Spleen (tissue), 11 donors: ENCODE measurements at regions not wholly inside any gene's neighbourhood (a gene's known extent, or its start where the extent isn't known, plus 50 kb on each side); places are given as distances from the start of the nearest gene placed in this dataset.

Source experiments
- DNase-seq: peaks from one replicate; pipeline ENCODE4 v3.0.0-alpha.2; 2020
- H3K27ac ChIP-seq, 8 donors: fragments of 200-600 bp; sonication (generic) in 7 of 8; 1 replicate in 4 of 8; 2 replicates in 4 of 8; pipeline versions ENCODE4 v1.5.0 to v1.8.0; 2016 to 2021; ENCODE audit warnings: inconsistent platforms in 4 of 8, mild to moderate bottlenecking in 4 of 8, moderate library complexity in 1 of 8
- H3K27me3 ChIP-seq, 7 donors: fragments of 200-600 bp; sonication (generic) in 6 of 7; replicated peaks in 1 of 7; 1 replicate in 4 of 7; 2 replicates in 3 of 7; pipeline versions ENCODE4 v1.5.0 to v1.8.0; 2016 to 2021; ENCODE audit warnings: inconsistent platforms in 3 of 7, mild to moderate bottlenecking in 1 of 7
- H3K36me3 ChIP-seq, 6 donors: fragments of 200-600 bp; sonication (generic) in 5 of 6; 1 replicate in 4 of 6; 2 replicates in 2 of 6; pipeline versions ENCODE4 v1.5.0 to v1.8.0; 2016 to 2021; ENCODE audit warnings: inconsistent platforms in 2 of 6
- H3K4me1 ChIP-seq, 6 donors: fragments of 200-600 bp; sonication (generic) in 5 of 6; 1 replicate in 3 of 6; 2 replicates in 3 of 6; pipeline versions ENCODE4 v1.5.0 to v1.8.0; 2016 to 2021; ENCODE audit warnings: inconsistent platforms in 3 of 6
- H3K4me3 ChIP-seq, 8 donors: fragments of 200-600 bp; sonication (generic) in 7 of 8; 1 replicate in 4 of 8; 2 replicates in 4 of 8; pipeline versions ENCODE4 v1.5.0 to v1.8.0; 2016 to 2021; ENCODE audit warnings: inconsistent platforms in 4 of 8, mild to moderate bottlenecking in 4 of 8, moderate library complexity in 2 of 8
- H3K9me3 ChIP-seq, 8 donors: fragments of 200-600 bp; sonication (generic) in 7 of 8; 1 replicate in 4 of 8; 2 replicates in 4 of 8; pipeline versions ENCODE4 v1.5.0 to v1.8.0; 2016 to 2021; ENCODE audit warnings: inconsistent platforms in 4 of 8
- POLR2A ChIP-seq, 3 donors: fragments of 450-650 bp; IDR thresholded peaks; one replicate each; pipeline ENCODE4 v1.5.1; 2017; ENCODE audit warnings: antibody characterized with exemption in 3 of 3, mild to moderate bottlenecking in 1 of 3
- POLR2AphosphoS5 ChIP-seq, 3 donors: sonication (generic); formaldehyde crosslinking; IDR thresholded peaks; one replicate each; pipeline ENCODE4 v1.5.1; 2017; ENCODE audit warnings: antibody characterized with exemption in 3 of 3
- WGBS, 5 donors: extraction: QIAGEN DNeasy Blood & Tissue Kit in 3 of 5; methylation state at CpG; one replicate each; pipeline versions ENCODE4 v1.1.5 to v1.1.7; 2013 to 2018; 5-methylcytosine and 5-hydroxymethylcytosine counted together
- intact Hi-C: fragments of 100-400 bp; cut with DNase I; formaldehyde crosslinking; loops from one replicate; pipeline ENCODE4 v1.15.0; 2023; ENCODE audit warnings: low total_unique reads
- TF ChIP-seq, protein P1 (sequence below), 11 experiments: fragments of 200-600 bp in 7 of 11; fragments of 450-650 bp in 4 of 11; sonication (generic) in 4 of 11; IDR thresholded peaks in 8 of 11; conservative IDR thresholded peaks in 3 of 11; 1 replicate in 7 of 11; 2 replicates in 4 of 11; pipeline versions ENCODE4 v1.4.0 to v1.8.0; 2016 to 2021; ENCODE audit warnings: antibody characterized with exemption in 11 of 11, inconsistent platforms in 4 of 11, mild to moderate bottlenecking in 1 of 11
- donor health status: healthy with polysubstance abuse.
- donor health status: DM: no; HTN: no; CAD: no; lungs with moderate emphysema.
- donor health status: DM: no; HTN: no; CAD: no.
- donor health status: Bipolar disorder and iron deficiency.
- donor health status: healthy.
- donor health status: DM: no; HTN: no; CAD: no.
- donor health status: DM: yes; HTN: yes; CAD: no.

DNA sequence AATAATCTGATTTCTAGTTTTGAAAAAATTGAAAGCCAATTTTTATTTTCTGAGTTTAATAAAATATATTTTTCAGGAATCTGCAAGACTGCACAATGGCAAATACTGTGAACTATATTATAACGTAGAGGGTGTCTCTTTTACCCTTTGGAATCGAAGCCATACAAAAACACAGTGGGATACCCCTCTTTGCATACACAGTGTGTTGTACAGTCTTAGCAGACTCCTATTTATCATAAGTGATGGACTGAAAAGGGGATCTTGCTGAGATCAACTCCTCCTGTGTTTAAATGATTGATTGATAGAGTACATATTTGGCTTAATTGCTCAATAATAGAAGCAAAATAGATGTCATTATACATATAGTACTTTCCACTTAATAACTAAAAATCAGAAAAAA lies 981.2 kb downstream of the NSUN3 start:
- TF ChIP-seq POLR2A (IDR thresholded peaks at IDR 0.05) = no peak
- no peak for TF ChIP-seq POLR2AphosphoS5 (IDR thresholded peaks at IDR 0.05)
- TF ChIP-seq, protein P1, sequence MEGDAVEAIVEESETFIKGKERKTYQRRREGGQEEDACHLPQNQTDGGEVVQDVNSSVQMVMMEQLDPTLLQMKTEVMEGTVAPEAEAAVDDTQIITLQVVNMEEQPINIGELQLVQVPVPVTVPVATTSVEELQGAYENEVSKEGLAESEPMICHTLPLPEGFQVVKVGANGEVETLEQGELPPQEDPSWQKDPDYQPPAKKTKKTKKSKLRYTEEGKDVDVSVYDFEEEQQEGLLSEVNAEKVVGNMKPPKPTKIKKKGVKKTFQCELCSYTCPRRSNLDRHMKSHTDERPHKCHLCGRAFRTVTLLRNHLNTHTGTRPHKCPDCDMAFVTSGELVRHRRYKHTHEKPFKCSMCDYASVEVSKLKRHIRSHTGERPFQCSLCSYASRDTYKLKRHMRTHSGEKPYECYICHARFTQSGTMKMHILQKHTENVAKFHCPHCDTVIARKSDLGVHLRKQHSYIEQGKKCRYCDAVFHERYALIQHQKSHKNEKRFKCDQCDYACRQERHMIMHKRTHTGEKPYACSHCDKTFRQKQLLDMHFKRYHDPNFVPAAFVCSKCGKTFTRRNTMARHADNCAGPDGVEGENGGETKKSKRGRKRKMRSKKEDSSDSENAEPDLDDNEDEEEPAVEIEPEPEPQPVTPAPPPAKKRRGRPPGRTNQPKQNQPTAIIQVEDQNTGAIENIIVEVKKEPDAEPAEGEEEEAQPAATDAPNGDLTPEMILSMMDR (IDR thresholded peaks at IDR 0.05 in 8 of 11, conservative IDR thresholded peaks at IDR 0.05 in 3 of 11) = no peak
- intact Hi-C loops = no loop called here
- Histone ChIP-seq H3K36me3 (no peaks in the 10 kb centered on the region), H3K27me3 (no peaks in the 10 kb centered on the region), H3K4me1 (no peaks in the 10 kb centered on the region), H3K9me3 (peaks cover 0 to 11% (median 0%) of the 10 kb centered on the region in 8 donors), H3K27ac (no peak overlapping the region), H3K4me3 (no peak overlapping the region)
- 69 to 80% (median 76%) methylated on average over 2 of the region's 2 CpGs for WGBS, 5 donors
- no peak for DNase-seq

DNA sequence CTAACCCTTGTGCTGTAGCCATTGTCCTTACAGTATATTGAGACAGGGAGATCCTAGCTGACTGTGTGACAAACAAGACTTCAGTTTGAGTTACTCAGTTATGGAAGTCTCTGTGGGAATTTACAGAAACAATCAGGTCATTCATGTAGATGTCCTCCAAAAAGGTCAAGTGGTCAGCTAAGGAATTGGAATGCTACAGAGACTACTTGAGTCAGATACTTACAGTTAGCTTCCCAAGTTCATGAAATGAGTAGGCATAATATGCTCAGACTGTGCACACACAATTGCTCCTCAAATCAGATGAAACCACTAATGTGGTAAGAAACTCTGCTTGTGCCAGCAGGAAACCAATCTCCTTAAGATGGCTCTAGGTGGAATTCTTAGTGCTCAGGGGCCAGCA lies 985.7 kb downstream of the NSUN3 start:
- H3K27ac ChIP-seq = no peak overlapping the region
- intact Hi-C loops = no loop called here
- TF ChIP-seq POLR2A (IDR thresholded peaks at IDR 0.05) (no peak), POLR2AphosphoS5 (IDR thresholded peaks at IDR 0.05) (no peak)
- TF ChIP-seq, protein P1 (IDR thresholded peaks at IDR 0.05 in 8 of 11, conservative IDR thresholded peaks at IDR 0.05 in 3 of 11) = no peak
- no peaks in the 10 kb centered on the region for H3K36me3 ChIP-seq
- peaks cover 0 to 6% (median 3%) of the 10 kb centered on the region in 8 donors for H3K9me3 ChIP-seq
- no peaks in the 10 kb centered on the region for H3K27me3 ChIP-seq
- no peak overlapping the region for H3K4me3 ChIP-seq
- no peak for DNase-seq
- no peaks in the 10 kb centered on the region for H3K4me1 ChIP-seq

DNA sequence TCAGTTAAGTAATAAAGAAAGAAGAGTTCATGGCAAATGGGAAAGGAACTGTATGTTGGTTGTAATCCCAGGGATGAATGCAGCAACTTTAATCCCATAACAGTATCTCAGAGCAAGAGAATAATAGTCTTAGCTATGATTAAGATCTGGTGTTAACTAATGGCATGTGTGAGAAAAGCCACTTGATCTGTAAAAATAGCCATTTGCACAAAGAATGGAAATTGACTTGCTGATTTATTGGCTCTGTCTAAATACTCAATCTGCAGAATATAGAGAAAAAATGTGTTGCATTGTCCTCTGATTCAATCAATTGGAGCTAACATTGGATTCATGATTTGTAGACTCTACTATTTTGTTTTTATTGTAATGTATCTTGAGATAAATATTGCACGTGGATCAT lies 987.0 kb downstream of the NSUN3 start:
- no peak overlapping the region for H3K27ac ChIP-seq
- H3K9me3 ChIP-seq = peaks cover 0 to 16% (median 3%) of the 10 kb centered on the region in 8 donors
- DNase-seq = no peak
- no peak overlapping the region for H3K4me3 ChIP-seq
- no peaks in the 10 kb centered on the region for H3K4me1 ChIP-seq
- H3K36me3 ChIP-seq = no peaks in the 10 kb centered on the region
- intact Hi-C loops = no loop called here
- TF ChIP-seq POLR2A (IDR thresholded peaks at IDR 0.05) = no peak
- TF ChIP-seq, protein P1 (IDR thresholded peaks at IDR 0.05 in 8 of 11, conservative IDR thresholded peaks at IDR 0.05 in 3 of 11) = no peak
- no peak for TF ChIP-seq POLR2AphosphoS5 (IDR thresholded peaks at IDR 0.05)
- WGBS, 5 donors = 68 to 88% (median 71%) methylated on average over 1 of the region's 1 CpG
- H3K27me3 ChIP-seq = no peaks in the 10 kb centered on the region

DNA sequence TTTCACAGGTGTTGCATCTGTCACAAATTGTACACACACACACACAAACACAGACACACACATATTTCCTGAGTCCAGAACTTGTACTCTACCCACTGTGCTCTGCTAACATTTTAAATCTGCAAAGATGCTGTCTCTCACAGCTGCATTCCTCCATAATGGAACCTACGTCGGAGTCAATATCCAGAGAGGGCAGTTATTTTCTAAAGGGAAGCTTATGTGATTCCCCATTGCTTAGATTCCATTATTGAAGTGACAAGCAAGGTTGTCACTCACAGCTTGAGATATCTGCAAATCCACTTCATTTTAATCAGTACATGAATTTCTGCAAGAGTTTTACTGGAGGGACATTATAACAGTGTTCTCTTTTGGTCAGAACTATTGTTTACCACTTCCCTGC lies 992.4 kb downstream of the NSUN3 start:
- Histone ChIP-seq H3K27me3 (no peaks in the 10 kb centered on the region), H3K4me1 (no peaks in the 10 kb centered on the region), H3K4me3 (no peak overlapping the region), H3K9me3 (peaks cover 0 to 20% (median 3%) of the 10 kb centered on the region in 8 donors), H3K36me3 (no peaks in the 10 kb centered on the region), H3K27ac (no peak overlapping the region)
- intact Hi-C loops = no loop called here
- no peak for DNase-seq
- TF ChIP-seq POLR2A (IDR thresholded peaks at IDR 0.05) = no peak
- TF ChIP-seq, protein P1 (IDR thresholded peaks at IDR 0.05 in 8 of 11, conservative IDR thresholded peaks at IDR 0.05 in 3 of 11) = no peak
- no peak for TF ChIP-seq POLR2AphosphoS5 (IDR thresholded peaks at IDR 0.05)
- 89 to 100% (median 93%) methylated on average over 2 of the region's 2 CpGs for WGBS, 5 donors
